H1 (cell line): ENCODE measurements at regions not wholly inside any gene's neighbourhood (a gene's known extent, or its start where the extent isn't known, plus 50 kb on each side); places are given as distances from the start of the nearest gene placed in this dataset.

Experiments used
- CTCF ChIA-PET: fragments of 300-600 bp; sonication (Branson Sonifier 250); formaldehyde crosslinking; loops from one replicate; lab custom pipeline; 2021; ENCODE audit not compliant: partially characterized antibody; lab: Charles Lee
- POLR2A ChIA-PET: fragments of 300-600 bp; sonication (Branson Sonifier 250); formaldehyde crosslinking; loops from one replicate; lab custom pipeline; 2021; ENCODE audit warnings: inconsistent platforms; ENCODE audit not compliant: partially characterized antibody; lab: Charles Lee
- DNase-seq, 2 experiments: peaks; one replicate each; pipeline versions ENCODE4 v3.0.0 to v3.0.0-alpha.2; 2010 to 2022; ENCODE audit warnings: low spot score in 2 of 2, low read depth in 1 of 2, mixed read lengths in 1 of 2
- FAIRE-seq: peaks from 2 replicates; lab custom pipeline; 2011; peaks lifted over from hg19 to GRCh38; lab: Jason Lieb, UNC
- H2AFZ ChIP-seq: 2 replicates; pipeline ENCODE4 v1.8.1; 2012; ENCODE audit warnings: low read length, inconsistent platforms
- H2AK5ac ChIP-seq: 2 replicates; pipeline ENCODE4 v1.6.1; 2013; ENCODE audit warnings: low read depth, low read length
- H2BK120ac ChIP-seq: replicated peaks from 2 replicates; pipeline ENCODE3; 2013; ENCODE audit warnings: low read depth, low read length, inconsistent platforms
- H2BK12ac ChIP-seq: 2 replicates; pipeline ENCODE4 v1.6.1; 2013; ENCODE audit warnings: low read depth, low read length
- H2BK15ac ChIP-seq: 2 replicates; pipeline ENCODE4 v1.6.1; 2013; ENCODE audit warnings: low read length
- H2BK20ac ChIP-seq: 2 replicates; pipeline ENCODE4 v1.6.1; 2013; ENCODE audit warnings: low read length
- H2BK5ac ChIP-seq: 2 replicates; pipeline ENCODE4 v1.6.1; 2013; ENCODE audit warnings: low read depth, low read length
- H3K14ac ChIP-seq: 2 replicates; pipeline ENCODE4 v1.6.1; 2013; ENCODE audit warnings: inconsistent platforms; ENCODE audit not compliant: insufficient read length
- H3K18ac ChIP-seq: 2 replicates; pipeline ENCODE4 v1.6.1; 2013; ENCODE audit warnings: low read length; ENCODE audit errors: extremely low read depth
- H3K23ac ChIP-seq: 2 replicates; pipeline ENCODE4 v1.6.1; 2013; ENCODE audit warnings: inconsistent platforms; ENCODE audit not compliant: insufficient read length
- H3K23me2 ChIP-seq: 2 replicates; pipeline ENCODE4 v1.6.1; 2013; ENCODE audit warnings: low read depth, low read length
- H3K27ac ChIP-seq: 2 replicates; pipeline ENCODE4 v1.6.1; 2011; ENCODE audit warnings: low read depth, low read length, inconsistent platforms
- H3K27me3 ChIP-seq, 4 experiments: replicated peaks in 1 of 4; 1 replicate in 1 of 4; 2 replicates in 3 of 4; pipeline versions ENCODE4 v1.6.1 to v1.8.1; 2011 to 2013; ENCODE audit warnings: low read length in 3 of 4, mild to moderate bottlenecking in 3 of 4, inconsistent platforms in 2 of 4, mixed read lengths in 2 of 4, moderate library complexity in 1 of 4; ENCODE audit not compliant: control insufficient read depth in 3 of 4, insufficient read depth in 3 of 4; ENCODE audit errors: extremely low read depth in 1 of 4
- H3K36me3 ChIP-seq, 4 experiments: 2 replicates each; pipeline versions ENCODE4 v1.6.1 to v1.8.1; 2011 to 2013; ENCODE audit warnings: mild to moderate bottlenecking in 4 of 4, low read length in 3 of 4, moderate library complexity in 2 of 4, control low read depth in 1 of 4, inconsistent platforms in 1 of 4; ENCODE audit not compliant: insufficient read depth in 4 of 4, control insufficient read depth in 2 of 4
- H3K4ac ChIP-seq: replicated peaks from 2 replicates; pipeline ENCODE3; 2013; ENCODE audit warnings: low read length, low read depth, mixed read lengths, inconsistent platforms; ENCODE audit not compliant: insufficient read length
- H3K4me1 ChIP-seq, 4 experiments: replicated peaks in 1 of 4; 1 replicate in 1 of 4; 2 replicates in 3 of 4; pipeline versions ENCODE4 v1.6.1 to v1.8.1; 2011 to 2013; ENCODE audit warnings: low read length in 3 of 4, inconsistent platforms in 2 of 4, mixed read lengths in 1 of 4; ENCODE audit not compliant: insufficient read depth in 4 of 4, control insufficient read depth in 3 of 4
- H3K4me2 ChIP-seq, 2 experiments: 2 replicates each; pipeline versions ENCODE4 v1.6.1 to v1.8.1; 2011 to 2013; ENCODE audit warnings: low read depth in 2 of 2, low read length in 2 of 2, control low read depth in 1 of 2, inconsistent platforms in 1 of 2, mild to moderate bottlenecking in 1 of 2; ENCODE audit not compliant: insufficient read depth in 1 of 2
- H3K4me3 ChIP-seq, 4 experiments: fragments of 200-600, 300-600 bp in 1 of 4; sonication (generic), shearing (Covaris generic), sonication (Bioruptor Twin) in 1 of 4; 2 replicates each; pipeline versions ENCODE4 v1.5.1 to v1.8.1; 2011 to 2016; ENCODE audit warnings: low read length in 4 of 4, low read depth in 3 of 4, control low read depth in 2 of 4, inconsistent platforms in 2 of 4, mild to moderate bottlenecking in 2 of 4, mixed read lengths in 1 of 4, moderate library complexity in 1 of 4; ENCODE audit not compliant: insufficient read depth in 2 of 4; ENCODE audit errors: extremely low read depth in 1 of 4
- H3K56ac ChIP-seq: replicated peaks from 2 replicates; pipeline ENCODE3; 2013; ENCODE audit warnings: low read depth, mild to moderate bottlenecking, mixed read lengths, low read length, inconsistent platforms; ENCODE audit not compliant: insufficient read length
- H3K79me1 ChIP-seq: 2 replicates; pipeline ENCODE4 v1.6.1; 2013; ENCODE audit warnings: low read depth, low read length, control low read depth
- H3K79me2 ChIP-seq, 2 experiments: 2 replicates each; pipeline versions ENCODE4 v1.6.1 to v1.8.1; 2012 to 2013; ENCODE audit warnings: low read length in 2 of 2, mild to moderate bottlenecking in 2 of 2, inconsistent platforms in 1 of 2; ENCODE audit not compliant: insufficient read depth in 2 of 2, control insufficient read depth in 1 of 2
- H3K9ac ChIP-seq, 4 experiments: replicated peaks in 1 of 4; 1 replicate in 1 of 4; 2 replicates in 3 of 4; pipeline versions ENCODE4 v1.6.1 to v1.8.1; 2011 to 2013; ENCODE audit warnings: low read depth in 3 of 4, low read length in 3 of 4, control low read depth in 2 of 4, mild to moderate bottlenecking in 2 of 4, moderate library complexity in 2 of 4, inconsistent platforms in 1 of 4; ENCODE audit errors: extremely low read depth in 1 of 4
- H3K9me3 ChIP-seq, 2 experiments: 2 replicates each; pipeline versions ENCODE4 v1.6.1 to v1.8.1; 2012 to 2013; ENCODE audit warnings: mild to moderate bottlenecking in 2 of 2, moderate library complexity in 2 of 2, control low read depth in 1 of 2, inconsistent platforms in 1 of 2, low read depth in 1 of 2, low read length in 1 of 2, mixed read lengths in 1 of 2; ENCODE audit not compliant: insufficient read depth in 2 of 2
- H4K20me1 ChIP-seq, 2 experiments: replicated peaks in 1 of 2; 2 replicates each; pipeline versions ENCODE3 to v1.8.1; 2011 to 2013; ENCODE audit warnings: inconsistent platforms in 2 of 2, low read length in 2 of 2, mild to moderate bottlenecking in 1 of 2; ENCODE audit not compliant: insufficient read depth in 2 of 2, control insufficient read depth in 1 of 2
- H4K5ac ChIP-seq: 2 replicates; pipeline ENCODE4 v1.6.1; 2013; ENCODE audit warnings: low read length, low read depth, mixed read lengths, inconsistent platforms; ENCODE audit not compliant: insufficient read length
- H4K8ac ChIP-seq: 2 replicates; pipeline ENCODE4 v1.8.0; 2013; ENCODE audit warnings: mild to moderate bottlenecking, moderate library complexity, low read length, inconsistent platforms; ENCODE audit not compliant: insufficient read depth; ENCODE audit errors: extremely low read depth
- H4K91ac ChIP-seq: replicated peaks from 2 replicates; pipeline ENCODE3; 2013; ENCODE audit warnings: low read length, mixed read lengths, inconsistent platforms; ENCODE audit not compliant: insufficient read length
- CHD2 ChIP-seq: IDR thresholded peaks from 2 replicates; pipeline ENCODE4 v1.6.1; 2012; ENCODE audit warnings: low read length, improper control_type of control experiment
- HDAC2 ChIP-seq, 2 experiments: fragments of 300-600 bp in 1 of 2; sonication (generic) in 1 of 2; IDR thresholded peaks; 2 replicates each; pipeline ENCODE4 v1.6.1; 2011 to 2012; ENCODE audit warnings: low read depth in 2 of 2, low read length in 2 of 2, mild to moderate bottlenecking in 2 of 2, moderate library complexity in 2 of 2, borderline replicate concordance in 1 of 2, inconsistent platforms in 1 of 2
- HDAC6 ChIP-seq: IDR thresholded peaks from one replicate; pipeline ENCODE4 v1.7.1; 2012; ENCODE audit warnings: low read depth, mild to moderate bottlenecking, inconsistent platforms, low read length, moderate library complexity
- JUND ChIP-seq: IDR thresholded peaks from 2 replicates; pipeline ENCODE4 v1.6.1; 2011; ENCODE audit warnings: mild to moderate bottlenecking, improper control_type of control experiment, low read length
- POLR2A ChIP-seq, 2 experiments: IDR thresholded peaks; 1 replicate in 1 of 2; 2 replicates in 1 of 2; pipeline ENCODE4 v1.6.1; 2011; ENCODE audit warnings: low read depth in 2 of 2, low read length in 2 of 2, mild to moderate bottlenecking in 2 of 2; ENCODE audit errors: control extremely low read depth in 1 of 2
- RAD21 ChIP-seq, 2 experiments: IDR thresholded peaks in 1 of 2; conservative IDR thresholded peaks in 1 of 2; 2 replicates each; pipeline ENCODE4 v1.6.1; 2011; ENCODE audit warnings: low read depth in 2 of 2, low read length in 2 of 2, improper control_type of control experiment in 1 of 2, inconsistent platforms in 1 of 2, mild to moderate bottlenecking in 1 of 2, moderate library complexity in 1 of 2
- RFX5 ChIP-seq: IDR thresholded peaks from 2 replicates; pipeline ENCODE4 v1.6.1; 2011; ENCODE audit warnings: low read depth, low read length, improper control_type of control experiment, borderline replicate concordance
- SIN3A ChIP-seq, 2 experiments: IDR thresholded peaks in 1 of 2; conservative IDR thresholded peaks in 1 of 2; 2 replicates each; pipeline ENCODE4 v1.6.1; 2011 to 2012; ENCODE audit warnings: low read length in 2 of 2, improper control_type of control experiment in 1 of 2, low read depth in 1 of 2, mild to moderate bottlenecking in 1 of 2
- SP1 ChIP-seq: IDR thresholded peaks from 2 replicates; pipeline ENCODE4 v1.6.1; 2011; ENCODE audit warnings: low read depth, low read length
- TAF1 ChIP-seq: IDR thresholded peaks from 2 replicates; pipeline ENCODE4 v1.6.1; 2011; ENCODE audit warnings: mild to moderate bottlenecking, low read depth, low read length
- TCF12 ChIP-seq: IDR thresholded peaks from 2 replicates; pipeline ENCODE4 v1.6.1; 2011; ENCODE audit warnings: low read depth, mild to moderate bottlenecking, low read length
- TEAD4 ChIP-seq: IDR thresholded peaks from 2 replicates; pipeline ENCODE4 v1.6.1; 2012; ENCODE audit warnings: low read depth, low read length, inconsistent platforms, mixed read lengths
- USF2 ChIP-seq: IDR thresholded peaks from 2 replicates; pipeline ENCODE4 v1.6.1; 2011; ENCODE audit warnings: low read length, improper control_type of control experiment
- WGBS, 2 experiments: shearing (Covaris generic) in 1 of 2; methylation state at CpG; one replicate each; pipeline versions ENCODE4 v1.1.6 to v1.1.7; 2013 to 2015; ENCODE audit warnings: low lambda C conversion rate in 2 of 2, mixed read lengths in 2 of 2, inconsistent platforms in 1 of 2, low coverage in 1 of 2, missing lambda C conversion rate in 1 of 2; ENCODE audit not compliant: insufficient replicate concordance in 2 of 2, insufficient coverage in 1 of 2, insufficient read length in 1 of 2; ENCODE audit errors: extremely low coverage in 1 of 2, missing lambda C conversion rate in 1 of 2; 5-methylcytosine and 5-hydroxymethylcytosine counted together

GRCh38 chr1:34590211-34590623 lies 164.6 kb upstream of the GJB5 start:
- H3K4me1 ChIP-seq: peaks cover 3 to 9% (median 7%) of the 10 kb centered on the region in 4 experiments; a peak in 6 of 7 replicates
- 0 out of 2 replicates have a peak, but pooled peaks have one; percentile 64 for TF ChIP-seq TCF12
- TF ChIP-seq HDAC6: no peak
- no peak for TF ChIP-seq SP1
- TF ChIP-seq USF2: no peak
- TF ChIP-seq TAF1: no peak
- no peak for TF ChIP-seq POLR2A (IDR thresholded peaks at IDR 0.05; ENCODE audit: control extremely low read depth in 1 of 2, low read depth in 2 of 2, low read length in 2 of 2)
- TF ChIP-seq JUND: peak; percentile 88
- no peak for TF ChIP-seq TEAD4
- TF ChIP-seq RFX5: no peak
- TF ChIP-seq CHD2: no peak
- 0 out of 4 replicates have a peak, but pooled peaks of 1 of the 2 experiments have one; percentile 46 for TF ChIP-seq SIN3A (conservative IDR thresholded peaks at IDR 0.05 in 1 of 2, IDR thresholded peaks at IDR 0.05 in 1 of 2; ENCODE audit: low read depth in 1 of 2, low read length in 2 of 2)
- no peak for TF ChIP-seq HDAC2 (IDR thresholded peaks at IDR 0.05; ENCODE audit: borderline replicate concordance in 1 of 2, low read depth in 2 of 2, low read length in 2 of 2)
- no peak for TF ChIP-seq RAD21 (IDR thresholded peaks at IDR 0.05 in 1 of 2, conservative IDR thresholded peaks at IDR 0.05 in 1 of 2; ENCODE audit: low read depth in 2 of 2, low read length in 2 of 2)

More at GRCh38 chr1:34590211-34590623, 164.6 kb upstream of the GJB5 start:
- Histone ChIP-seq H3K4me3 (no peak overlapping the region), H3K27me3 (no peaks in the 10 kb centered on the region), H2AK5ac (peak overlapping the region; percentile 9; the same call in 1 of the 2 replicates), H3K4ac (no peak overlapping the region), H3K79me1 (no peaks in the 10 kb centered on the region), H2BK12ac (0 out of 2 replicates have a peak overlapping the region, but pooled peaks have one; percentile 6), H4K8ac (no peak overlapping the region), H4K20me1 (no peaks in the 10 kb centered on the region), H3K23me2 (no peaks in the 10 kb centered on the region), H3K14ac (no peak overlapping the region), H2BK120ac (no peak overlapping the region), H3K9ac (no peak overlapping the region), H3K18ac (no peak overlapping the region), H3K79me2 (no peaks in the 10 kb centered on the region), H2BK20ac (no peak overlapping the region), H2BK15ac (no peak overlapping the region), H2AFZ (no peak overlapping the region), H3K27ac (no peak overlapping the region), H3K9me3 (no peaks in the 10 kb centered on the region), H4K5ac (no peak overlapping the region), H3K36me3 (no peaks in the 10 kb centered on the region), H2BK5ac (peak overlapping the region; percentile 18; the same call in 1 of the 2 replicates), H3K23ac (no peak overlapping the region), H3K4me2 (no peak overlapping the region), H4K91ac (no peak overlapping the region), H3K56ac (no peak overlapping the region)
- ChIA-PET CTCF (interaction anchor here (1.2 to 4.0 kb wide), 6 partner anchors 8 to 747 kb away, joined by 3 to 28 read pairs (median 5); no protein-coding TSS in a partner anchor), POLR2A (interaction anchor here (0.7 kb wide), 1 partner anchor 18 kb away, joined by 3 read pairs; no protein-coding TSS in a partner anchor)
- FAIRE-seq (peak; percentile 78), DNase-seq (peak; percentile 59 to 70)
- WGBS, 2 experiments: 56% methylated on average over 4 of the region's 4 CpGs; no CpG with 5 or more reads in 1 of the 2 experiments
